Prostate gland (tissue), 2 donors: ENCODE measurements at regions not wholly inside any gene's neighbourhood (a gene's known extent, or its start where the extent isn't known, plus 50 kb on each side); places are given as distances from the start of the nearest gene placed in this dataset.

Experiments used
- DNase-seq: peaks from one replicate; pipeline ENCODE4 v3.0.0-alpha.2; 2019; ENCODE audit warnings: low spot score
- H3K27ac ChIP-seq, 2 donors: fragments of 200-600 bp; sonication (generic); 2 replicates each; pipeline ENCODE4 v1.5.1; 2017 to 2019
- H3K27me3 ChIP-seq: fragments of 200-600 bp; sonication (generic); replicated peaks from 2 replicates; pipeline ENCODE4 v1.5.1; 2019; ENCODE audit not compliant: insufficient read depth
- H3K36me3 ChIP-seq, 2 donors: fragments of 200-600 bp; sonication (generic); 1 replicate in 1 of 2; 2 replicates in 1 of 2; pipeline versions ENCODE4 v1.5.1 to v1.8.1; 2017 to 2019
- H3K4me1 ChIP-seq: fragments of 200-600 bp; sonication (generic); replicated peaks from 2 replicates; pipeline ENCODE4 v1.5.1; 2019
- H3K4me3 ChIP-seq, 2 donors: fragments of 200-600 bp; sonication (generic); 2 replicates each; pipeline ENCODE4 v1.5.1; 2017 to 2019
- H3K9me3 ChIP-seq: fragments of 200-600 bp; sonication (generic); 2 replicates; pipeline ENCODE4 v1.5.1; 2017
- CTCF ChIP-seq, 4 experiments: fragments of 200-600 bp in 2 of 4; fragments of 450-650 bp in 2 of 4; sonication (generic) in 2 of 4; IDR thresholded peaks; 1 replicate in 3 of 4; 2 replicates in 1 of 4; pipeline ENCODE4 v1.5.1; 2016 to 2019; ENCODE audit warnings: antibody characterized with exemption in 4 of 4, mild to moderate bottlenecking in 2 of 4, moderate library complexity in 2 of 4
- POLR2A ChIP-seq: fragments of 450-650 bp; IDR thresholded peaks from one replicate; pipeline ENCODE4 v1.6.1; 2016; ENCODE audit warnings: antibody characterized with exemption, mild to moderate bottlenecking
- POLR2AphosphoS5 ChIP-seq: sonication (generic); formaldehyde crosslinking; IDR thresholded peaks from one replicate; pipeline ENCODE4 v1.6.1; 2017; ENCODE audit warnings: antibody characterized with exemption
- WGBS: methylation state at CpG from one replicate; pipeline ENCODE4 v1.1.5; 2018; 5-methylcytosine and 5-hydroxymethylcytosine counted together
- intact Hi-C: fragments of 100-400 bp; cut with DNase I; formaldehyde crosslinking; loops from one replicate; pipeline ENCODE4 v1.14.2; 2022

- WGBS = 92% methylated on average over 3 of the region's 3 CpGs
- no peak overlapping the region for H3K27ac ChIP-seq
These were observed 590.9 kb upstream of the ZEB2 start for GRCh38 chr2:145110668-145111356.

DNA sequence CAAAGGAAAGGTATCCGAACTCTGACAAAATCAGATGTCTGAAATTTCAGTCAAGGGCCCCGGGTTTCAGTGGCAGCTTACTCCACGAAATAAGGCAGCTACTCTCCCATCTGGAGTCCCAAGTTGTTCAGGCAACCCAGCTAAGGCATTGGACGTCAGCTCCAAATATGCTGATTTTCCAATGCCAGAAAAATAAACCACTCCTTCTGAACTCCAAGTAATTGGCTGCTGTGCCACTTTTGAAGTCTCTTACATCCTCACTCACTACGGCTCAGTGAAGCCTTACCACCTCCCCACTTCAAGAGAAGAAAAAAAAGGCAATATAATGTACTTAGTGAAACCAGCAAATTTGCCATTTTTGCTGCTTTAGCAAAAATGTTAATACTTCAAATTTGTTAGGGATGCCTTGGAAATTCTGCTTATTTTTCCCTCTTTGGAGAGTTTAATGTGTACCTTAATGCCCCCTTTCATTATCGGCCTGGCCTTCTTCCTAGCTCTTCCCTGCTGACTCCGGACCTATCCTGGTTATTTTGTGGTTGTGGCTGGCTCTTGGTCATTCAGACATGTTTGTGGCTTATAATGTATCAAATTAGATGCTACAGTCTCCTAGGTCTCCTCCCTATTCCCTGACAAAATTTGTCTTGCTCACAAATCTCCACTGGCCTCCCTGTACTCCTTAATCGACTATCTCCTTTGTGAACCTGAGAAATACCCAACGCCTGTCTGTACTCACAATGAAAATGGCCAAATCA, 589.2 kb upstream of the ZEB2 start:
- intact Hi-C loops = no loop called here
- Histone ChIP-seq H3K36me3 (no peaks in the 10 kb centered on the region), H3K27me3 (no peaks in the 10 kb centered on the region), H3K4me3 (no peak overlapping the region), H3K4me1 (no peaks in the 10 kb centered on the region), H3K9me3 (no peaks in the 10 kb centered on the region), H3K27ac (no peak overlapping the region)
- 94% methylated on average over 9 of the region's 9 CpGs for WGBS
- TF ChIP-seq POLR2AphosphoS5 (no peak), CTCF (IDR thresholded peaks at IDR 0.05) (no peak), POLR2A (no peak)
- no peak for DNase-seq

More at GRCh38 chr2:145110668-145111356, 590.9 kb upstream of the ZEB2 start:
- intact Hi-C loops = no loop called here
- Histone ChIP-seq H3K4me3 (no peak overlapping the region), H3K9me3 (no peaks in the 10 kb centered on the region), H3K36me3 (no peaks in the 10 kb centered on the region), H3K27me3 (no peaks in the 10 kb centered on the region), H3K4me1 (no peaks in the 10 kb centered on the region)
- DNase-seq = no peak
- no peak for TF ChIP-seq CTCF (IDR thresholded peaks at IDR 0.05)
- no peak for TF ChIP-seq POLR2AphosphoS5
- TF ChIP-seq POLR2A = no peak

- H3K27ac ChIP-seq = no peak overlapping the region
- no peak overlapping the region for H3K4me3 ChIP-seq
- H3K9me3 ChIP-seq = no peaks in the 10 kb centered on the region
- DNase-seq = no peak
- TF ChIP-seq CTCF (IDR thresholded peaks at IDR 0.05) (no peak), POLR2AphosphoS5 (no peak), POLR2A (no peak)
- H3K27me3 ChIP-seq = no peaks in the 10 kb centered on the region
- no peaks in the 10 kb centered on the region for H3K4me1 ChIP-seq
- H3K36me3 ChIP-seq = no peaks in the 10 kb centered on the region
- WGBS = 77% methylated on average over 10 of the region's 10 CpGs
- intact Hi-C loops = no loop called here
These were observed 588.5 kb upstream of the ZEB2 start for GRCh38 chr2:145108361-145108778.

DNA sequence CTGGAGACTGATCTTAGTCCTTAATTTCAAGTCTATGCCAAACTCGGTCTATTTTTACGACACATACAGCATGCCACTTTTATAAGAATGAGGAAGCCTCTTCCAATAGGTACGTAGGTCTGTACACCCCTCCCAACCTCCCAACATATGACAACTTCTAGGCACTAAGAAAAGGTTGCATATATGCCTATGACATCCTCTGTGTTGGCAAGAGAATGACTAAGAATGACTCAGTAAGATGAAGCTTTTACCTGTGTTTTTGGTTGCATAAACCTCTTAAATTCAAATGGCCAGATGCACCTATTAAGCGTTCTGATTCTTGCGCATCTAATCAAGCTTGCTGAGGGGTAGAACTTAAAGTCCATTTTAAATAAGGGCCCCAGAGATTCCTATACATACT, 586.4 kb upstream of the ZEB2 start:
- no peaks in the 10 kb centered on the region for H3K4me1 ChIP-seq
- intact Hi-C loops = no loop called here
- no peak for DNase-seq
- H3K4me3 ChIP-seq = no peak overlapping the region
- no peaks in the 10 kb centered on the region for H3K9me3 ChIP-seq
- 87% methylated on average over 5 of the region's 5 CpGs for WGBS
- H3K27me3 ChIP-seq = no peaks in the 10 kb centered on the region
- no peak overlapping the region for H3K27ac ChIP-seq
- no peaks in the 10 kb centered on the region for H3K36me3 ChIP-seq
- no peak for TF ChIP-seq CTCF (IDR thresholded peaks at IDR 0.05)
- TF ChIP-seq POLR2AphosphoS5 = no peak
- no peak for TF ChIP-seq POLR2A

GRCh38 chr2:145102706-145103105, 582.8 kb upstream of the ZEB2 start:
- 79% methylated on average over 2 of the region's 2 CpGs for WGBS
- Histone ChIP-seq H3K9me3 (no peaks in the 10 kb centered on the region), H3K36me3 (no peaks in the 10 kb centered on the region), H3K27me3 (no peaks in the 10 kb centered on the region), H3K27ac (no peak overlapping the region), H3K4me3 (no peak overlapping the region), H3K4me1 (no peaks in the 10 kb centered on the region)
- intact Hi-C loops = no loop called here
- no peak for TF ChIP-seq POLR2A
- no peak for TF ChIP-seq POLR2AphosphoS5
- no peak for TF ChIP-seq CTCF (IDR thresholded peaks at IDR 0.05)
- DNase-seq = no peak
